Head of caudate nucleus (tissue), 42 donors: ENCODE measurements at regions not wholly inside any gene's neighbourhood (a gene's known extent, or its start where the extent isn't known, plus 50 kb on each side); places are given as distances from the start of the nearest gene placed in this dataset.
"Not testable (repeated sequence)": the region's sequence is repeated elsewhere in the genome, so short reads cannot be mapped to it uniquely, and the experiment has no call there.

Experiments
- DNase-seq, 42 donors: peaks; one replicate each; pipeline versions ENCODE4 v3.0.0 to v3.0.0-alpha.2; 2020 to 2021; ENCODE audit warnings: mixed read lengths in 7 of 42
- intact Hi-C: fragments of 100-400 bp; cut with DNase I; formaldehyde crosslinking; loops from one replicate; pipeline ENCODE4 v1.15.0; 2022

- DNase-seq, result no peak
- intact Hi-C loops, result no loop called here
These were observed 298.5 kb upstream of the KDM5D start for GRCh38 chrY:20042993-20043392.

DNA sequence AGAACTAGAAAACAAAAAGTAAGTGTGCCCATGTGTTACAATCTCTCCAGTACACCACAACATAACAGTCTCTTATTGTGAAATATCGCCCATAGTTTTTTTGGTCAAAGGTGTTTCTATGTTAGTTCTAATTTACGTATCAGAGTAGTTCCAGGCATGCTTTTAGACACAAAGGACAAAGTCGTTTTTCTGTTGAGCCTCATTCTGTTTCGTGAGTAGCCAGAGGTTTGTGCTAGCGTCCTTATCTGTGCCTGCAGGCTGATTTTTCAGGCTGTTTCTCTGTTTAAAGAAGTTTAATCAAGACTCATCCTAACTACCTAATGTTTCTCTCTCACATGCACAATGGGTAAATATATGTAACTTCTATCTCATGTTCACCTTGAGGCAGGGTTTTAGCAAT, 281.1 kb upstream of the KDM5D start:
- DNase-seq, result no peak
- intact Hi-C loops, result no loop called here

DNA sequence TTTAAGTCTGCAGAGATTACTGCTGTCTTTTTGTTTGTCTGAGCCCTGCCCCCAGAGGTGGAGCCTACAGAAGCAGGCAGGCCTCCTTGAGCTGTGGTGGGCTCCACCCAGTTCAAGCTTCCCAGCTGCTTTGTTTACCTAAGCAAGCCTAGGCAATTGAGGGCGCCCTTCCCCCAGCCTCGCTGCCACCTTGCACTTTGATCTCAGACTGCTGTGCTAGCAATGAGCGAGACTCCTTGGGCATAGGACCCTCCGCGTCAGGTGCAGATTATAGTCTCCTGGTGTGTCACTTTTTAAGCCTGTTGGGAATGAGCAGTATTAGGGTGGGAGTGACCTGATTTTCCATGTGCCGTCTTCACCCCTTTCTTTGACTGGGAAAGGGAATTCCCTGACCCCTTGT, 248.9 kb upstream of the KDM5D start:
- DNase-seq, intact Hi-C loops: not testable (repeated sequence)

DNA sequence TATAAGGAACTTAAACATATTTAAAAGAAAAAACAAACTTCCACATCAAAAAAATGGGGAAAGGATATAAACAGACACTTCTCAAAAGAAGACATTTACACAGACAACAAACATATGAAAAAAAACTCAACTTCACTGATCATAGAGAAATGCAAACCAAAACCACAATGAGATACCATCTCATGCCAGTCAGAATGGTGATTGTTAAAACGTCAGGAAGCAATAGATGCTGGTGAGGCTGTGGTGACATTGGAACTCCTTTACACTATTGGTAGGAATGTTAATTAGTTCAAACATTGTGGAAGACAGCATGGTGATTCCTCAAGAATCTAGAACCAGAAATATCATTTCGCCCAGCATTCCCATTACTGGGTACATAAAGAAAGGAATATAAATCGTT, 228.5 kb upstream of the KDM5D start:
- DNase-seq, result no peak
- intact Hi-C loops, result no loop called here

DNA sequence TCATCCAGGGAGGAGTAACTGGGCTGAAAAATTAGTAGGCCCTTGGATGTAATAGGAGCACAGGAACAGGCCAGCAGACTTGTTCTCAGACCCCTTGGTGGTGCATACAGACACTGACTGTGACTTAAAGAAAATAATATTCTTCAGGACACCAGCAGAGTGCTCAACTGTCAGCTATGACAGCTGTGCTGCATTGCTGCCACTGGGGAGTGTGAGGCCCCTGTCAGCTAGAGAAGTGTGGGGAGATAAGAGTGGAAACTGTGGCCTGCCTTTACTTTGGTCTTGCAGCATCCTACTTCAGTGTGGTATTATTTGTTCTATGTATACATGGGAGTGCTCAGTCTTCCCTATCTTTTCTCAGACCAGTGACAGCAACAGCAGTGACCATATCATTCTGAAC, 203.2 kb upstream of the KDM5D start:
- intact Hi-C loops, result no loop called here
- DNase-seq, result no peak

GRCh38 chrY:19899011-19899410, 154.5 kb upstream of the KDM5D start:
- intact Hi-C loops, result no loop called here

DNA sequence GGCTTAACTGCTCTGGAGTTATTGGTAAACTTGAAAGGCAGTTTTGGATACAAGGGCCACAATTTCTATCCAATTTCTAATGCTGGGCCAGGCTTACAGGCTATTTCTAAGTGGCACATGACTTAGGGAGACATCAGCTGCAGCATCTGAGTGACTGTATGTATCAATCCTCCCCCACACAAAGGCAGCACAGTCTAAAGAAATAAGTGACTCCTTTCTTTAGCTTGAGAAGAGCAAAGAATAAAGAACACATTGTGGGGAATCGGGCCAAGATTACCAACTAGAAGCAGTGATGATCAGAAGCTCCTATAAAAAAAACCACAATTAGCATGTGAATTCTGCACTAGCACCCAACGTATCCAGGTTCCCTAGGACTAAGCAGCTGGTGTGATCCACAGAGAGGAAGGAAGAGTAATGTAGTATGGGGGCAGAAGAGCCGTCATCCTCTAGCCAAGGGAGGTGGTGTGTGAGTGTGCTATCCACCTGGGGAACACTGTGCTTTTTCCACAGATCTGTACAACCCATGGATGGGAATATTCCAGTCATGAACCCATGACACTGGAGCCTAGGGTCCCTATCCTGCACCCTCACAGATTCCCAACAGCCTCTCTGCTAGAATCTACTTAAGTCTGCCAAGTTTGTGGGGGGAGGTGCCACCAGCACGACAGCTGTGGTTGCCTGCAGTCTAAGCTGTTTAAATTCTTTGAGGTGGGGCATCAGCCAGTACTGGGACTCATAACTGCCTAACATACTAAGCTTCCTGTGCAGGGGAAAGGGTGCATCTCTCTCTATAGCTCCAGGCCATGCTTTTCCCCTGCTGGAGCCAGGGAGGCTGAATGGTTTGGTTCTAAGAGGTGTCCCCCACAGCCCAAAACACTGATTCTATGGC, 147.8 kb upstream of the KDM5D start:
- peak in 7 of 42 donors; percentile 4 to 54 (median 25) for DNase-seq
- intact Hi-C loops, result no loop called here

More at GRCh38 chrY:19899011-19899410, 154.5 kb upstream of the KDM5D start:
- DNase-seq, result no peak

GRCh38 chrY:19882145-19882544, 137.6 kb upstream of the KDM5D start:
- no peak for DNase-seq
- intact Hi-C loops, result no loop called here

DNA sequence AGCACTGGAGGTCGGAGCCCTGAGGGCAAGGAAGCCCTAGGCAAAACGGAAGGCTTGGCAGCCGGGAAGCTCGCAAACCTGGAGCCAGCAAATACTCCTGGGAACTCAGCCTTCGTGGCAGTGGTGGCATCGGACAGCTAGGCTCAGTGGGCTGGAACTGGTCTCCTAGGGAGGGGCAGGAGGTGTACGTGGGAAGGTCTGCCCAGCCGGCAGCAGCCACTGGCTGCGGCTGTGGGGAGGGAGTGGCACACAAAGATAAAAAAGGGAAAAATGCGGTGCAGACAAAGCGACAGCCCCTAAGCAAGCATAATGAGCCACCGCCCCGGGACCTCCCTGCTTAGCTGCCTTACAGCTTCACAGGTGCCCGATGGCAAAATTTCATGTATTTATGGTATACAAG, 125.2 kb upstream of the KDM5D start:
- intact Hi-C loops, result no loop called here
- peak in 1 of 42 donors; percentile 4 for DNase-seq

DNA sequence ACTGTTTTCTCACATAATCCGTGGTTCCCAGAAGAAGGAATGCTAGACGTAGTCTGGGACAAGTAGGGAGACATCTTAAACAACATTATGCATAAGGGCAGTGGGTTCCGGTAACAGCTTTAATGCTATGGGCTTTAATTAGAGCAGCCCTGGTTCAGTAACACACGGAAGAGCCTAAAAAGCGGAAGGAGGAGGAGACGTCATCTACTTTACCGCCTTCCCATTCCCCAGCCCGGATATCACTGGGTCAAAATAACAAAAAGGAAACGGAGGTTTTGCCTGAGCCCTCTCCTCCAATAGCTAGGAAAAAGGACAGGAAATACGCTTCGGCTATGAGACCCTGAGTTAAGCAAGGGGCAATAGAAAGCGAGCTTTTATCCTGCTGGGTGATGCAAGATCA, 124.8 kb upstream of the KDM5D start:
- DNase-seq, result no peak
- intact Hi-C loops, result no loop called here

DNA sequence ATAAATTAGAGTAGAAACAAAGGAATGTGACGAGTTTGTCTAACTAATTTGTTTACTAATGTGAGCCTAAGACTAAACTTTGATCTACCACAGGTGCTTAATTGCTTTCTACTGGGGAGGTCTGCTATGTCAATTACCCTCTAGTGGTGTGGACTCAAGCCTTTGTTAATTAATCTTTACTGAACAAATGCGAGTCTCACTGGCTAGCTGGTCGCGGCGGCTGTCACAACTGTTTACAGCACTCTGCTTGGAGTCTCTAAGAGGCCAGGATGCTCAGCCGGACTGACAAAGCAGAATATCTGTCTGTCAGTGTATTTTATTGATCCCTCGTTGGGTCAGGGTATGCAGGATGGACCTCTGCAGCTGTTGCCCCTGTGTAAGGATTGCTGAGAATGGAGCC, 124.1 kb upstream of the KDM5D start:
- DNase-seq, result no peak
- intact Hi-C loops, result no loop called here

DNA sequence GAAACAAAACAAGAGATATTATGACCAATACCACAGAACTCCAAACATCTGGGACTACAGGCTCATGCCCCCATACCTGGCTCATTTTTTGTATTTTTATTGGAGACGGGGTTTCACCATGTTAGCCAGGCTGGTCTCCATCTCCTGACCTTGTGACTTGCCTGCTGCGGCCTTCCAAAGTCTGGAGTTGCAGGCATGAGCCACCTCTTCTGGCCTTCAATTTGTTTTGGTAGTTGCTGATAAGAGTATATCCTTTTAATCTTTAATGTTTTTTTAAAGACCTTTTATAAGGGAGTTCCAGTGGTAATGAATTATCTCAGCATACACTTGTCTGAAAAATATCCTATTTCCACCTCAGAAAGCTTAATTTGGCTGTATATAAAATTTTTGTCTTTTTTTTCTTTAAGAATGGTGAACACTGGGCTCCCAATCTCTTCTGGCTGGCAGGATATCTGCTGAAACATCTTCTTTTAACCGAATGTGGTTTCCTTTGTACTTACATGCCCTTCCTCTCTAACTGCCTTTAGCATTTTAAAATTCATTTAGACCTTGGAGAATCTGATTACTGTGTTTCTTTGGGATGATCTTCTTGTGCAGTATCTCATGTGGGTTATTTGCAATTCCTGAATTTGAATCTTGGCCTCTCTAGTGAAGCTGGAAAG, 112.1 kb upstream of the KDM5D start:
- intact Hi-C loops, result no loop called here
- no peak for DNase-seq

DNA sequence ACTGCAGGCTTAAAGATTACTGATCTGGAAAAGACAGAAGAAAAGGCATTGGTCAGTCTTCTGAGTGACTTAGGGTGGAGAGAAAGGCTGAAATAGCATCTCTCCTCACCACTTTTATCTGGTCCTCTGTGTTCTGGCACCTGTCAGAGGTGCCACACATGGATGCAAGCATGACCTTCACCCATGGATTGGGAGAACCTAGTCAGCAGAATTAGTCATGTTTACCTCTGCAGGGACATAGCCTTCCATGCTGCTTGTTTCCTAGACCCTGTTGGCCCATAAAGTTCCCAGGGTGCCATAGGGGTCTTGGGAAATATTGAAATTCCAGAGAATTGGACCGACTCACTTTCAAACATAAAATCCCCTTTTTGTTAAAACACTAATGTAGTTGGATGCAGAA, 98.4 kb upstream of the KDM5D start:
- no peak for DNase-seq
- intact Hi-C loops, result no loop called here

GRCh38 chrY:19824136-19824535, 79.6 kb upstream of the KDM5D start:
- no peak for DNase-seq
- intact Hi-C loops, result no loop called here

DNA sequence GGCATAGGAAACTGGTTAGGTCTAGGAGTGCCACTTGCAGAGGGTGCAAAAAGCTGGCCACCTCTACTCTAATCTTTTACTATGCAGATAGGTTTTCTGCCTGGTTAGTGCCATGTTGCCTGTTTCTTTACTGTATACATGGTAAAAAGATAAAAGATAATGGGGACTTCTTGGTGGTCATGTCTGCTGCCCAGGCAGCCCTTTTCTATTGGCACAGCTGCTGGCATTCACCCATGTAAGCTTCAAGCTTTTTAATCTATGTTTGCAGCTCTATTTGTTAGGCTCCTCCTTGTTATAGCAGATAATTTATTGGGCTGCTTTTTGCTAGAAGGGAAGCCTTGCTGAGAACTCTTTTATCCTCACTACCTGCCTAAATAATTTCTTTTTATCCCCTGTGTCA, 74.0 kb upstream of the KDM5D start:
- intact Hi-C loops, result no loop called here

GRCh38 chrY:19816920-19817319, 72.4 kb upstream of the KDM5D start:
- peak in 2 of 42 donors; percentile 12 to 39 for DNase-seq
- intact Hi-C loops, result no loop called here

More for the DNA sequence above, 74.0 kb upstream of the KDM5D start:
- DNase-seq, result no peak

DNA sequence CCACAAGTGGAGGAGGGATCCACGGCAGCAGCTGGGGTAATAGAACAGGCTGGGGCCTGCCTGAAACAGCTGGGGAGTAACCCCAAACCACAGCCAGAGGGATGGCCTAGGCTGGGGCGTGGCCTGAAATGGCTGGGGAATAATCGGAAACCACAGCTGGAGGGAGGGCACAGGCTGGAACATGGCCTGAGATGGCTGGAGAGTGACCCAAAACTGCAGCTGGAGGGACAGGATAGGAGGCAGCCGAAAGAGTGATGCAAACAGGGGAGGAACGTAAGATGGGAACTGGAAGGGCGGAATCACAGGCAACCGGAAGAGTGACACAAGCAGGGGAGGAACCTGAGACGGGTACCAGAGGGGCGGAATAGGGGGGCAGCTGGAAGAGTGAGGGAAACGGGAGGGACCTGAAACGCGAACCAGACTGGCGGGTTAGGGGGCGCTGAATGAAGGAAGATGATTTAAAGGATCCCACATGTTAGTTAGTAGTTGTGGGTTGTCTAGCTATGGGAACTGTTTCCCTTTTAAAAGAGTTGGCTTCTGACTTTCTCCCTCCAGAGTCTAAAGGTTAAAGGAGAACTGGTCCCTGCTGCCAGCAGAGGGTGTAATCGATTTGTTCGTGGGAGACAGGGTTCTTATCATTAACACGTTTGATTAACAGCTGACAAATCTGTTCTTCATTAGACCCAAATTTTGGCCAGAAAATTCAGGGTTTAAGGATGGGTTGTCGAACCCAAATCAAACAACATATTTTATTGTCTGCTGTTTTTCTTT, 71.7 kb upstream of the KDM5D start:
- no peak for DNase-seq

More for the DNA sequence above, 71.7 kb upstream of the KDM5D start:
- intact Hi-C loops, result no loop called here
